GM18508 (cell line): ENCODE measurements at regions not wholly inside any gene's neighbourhood (a gene's known extent, or its start where the extent isn't known, plus 50 kb on each side); places are given as distances from the start of the nearest gene placed in this dataset.

Experiments
- ATAC-seq: cut with Tn5 transposase; IDR thresholded peaks from one replicate; pipeline ENCODE4 v1.9.1; 2021; ENCODE audit warnings: moderate number of reproducible peaks; ENCODE audit not compliant: insufficient read depth, unreplicated experiment

GRCh38 chr5:12825163-12825562 is 920.9 kb upstream of the CTNND2 start:
- no peak for ATAC-seq

- no peak for ATAC-seq
Observed at GRCh38 chr5:12805165-12805698, 901.0 kb upstream of the CTNND2 start.

GRCh38 chr5:12799165-12799564 is 894.9 kb upstream of the CTNND2 start:
- ATAC-seq = no peak

DNA sequence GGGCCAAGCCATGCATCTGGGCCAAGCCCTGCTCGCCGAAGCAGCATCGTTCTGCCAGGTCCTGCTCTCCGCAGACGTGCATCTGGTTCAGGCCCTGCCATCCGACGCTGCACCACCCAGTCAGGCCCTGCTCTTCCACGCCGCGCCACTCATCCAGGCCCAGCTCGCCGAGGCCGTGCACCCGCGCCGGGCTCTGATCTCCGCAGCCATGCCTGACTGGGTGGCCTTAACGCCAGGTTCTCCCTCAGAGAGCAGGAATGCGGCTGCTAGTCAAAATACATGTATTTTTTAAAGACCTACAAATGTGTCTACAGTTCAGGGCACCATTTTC is 891.1 kb upstream of the CTNND2 start:
- ATAC-seq = no peak

DNA sequence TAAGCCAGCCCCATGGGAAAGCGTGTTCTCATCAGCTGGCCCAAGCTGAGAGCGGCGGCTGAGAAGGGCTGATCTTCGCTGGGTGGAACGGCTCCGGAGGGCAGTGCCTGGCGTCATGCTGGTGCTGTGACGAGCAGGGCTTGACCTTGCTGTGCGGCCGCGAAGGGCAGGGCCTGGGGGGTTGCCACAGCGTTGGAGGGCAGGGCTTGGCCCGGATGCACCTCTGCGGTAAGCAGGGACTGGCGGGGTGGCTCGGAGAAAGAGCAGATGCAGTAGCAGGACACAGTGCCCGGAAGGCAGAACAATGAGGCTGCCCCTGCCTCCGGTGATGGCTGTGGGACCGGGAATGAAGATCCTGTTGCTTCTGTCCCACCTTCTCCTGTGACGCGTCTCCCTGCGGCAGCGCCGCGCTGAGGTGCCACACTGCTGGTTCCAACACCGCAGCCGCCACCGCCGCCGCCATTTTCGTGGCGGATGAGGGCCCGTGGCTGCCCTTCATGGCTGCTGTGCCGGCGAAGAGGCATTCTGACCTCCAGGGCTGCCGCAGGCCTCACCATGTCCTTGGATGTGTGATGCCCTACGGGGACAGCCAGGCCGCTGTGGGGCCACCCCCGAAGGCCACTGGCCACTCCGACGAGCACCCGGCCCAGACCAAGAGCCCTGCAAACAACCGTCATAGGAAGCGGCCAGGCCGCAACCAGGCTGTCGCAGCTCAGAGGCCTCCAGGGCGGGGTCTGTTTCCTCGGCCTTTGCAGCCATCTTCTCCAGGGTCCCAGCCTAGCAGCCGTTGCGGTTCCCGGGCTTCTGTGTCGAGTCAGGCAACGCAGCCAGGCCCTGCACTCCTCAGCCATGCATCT is 890.5 kb upstream of the CTNND2 start:
- ATAC-seq = no peak

DNA sequence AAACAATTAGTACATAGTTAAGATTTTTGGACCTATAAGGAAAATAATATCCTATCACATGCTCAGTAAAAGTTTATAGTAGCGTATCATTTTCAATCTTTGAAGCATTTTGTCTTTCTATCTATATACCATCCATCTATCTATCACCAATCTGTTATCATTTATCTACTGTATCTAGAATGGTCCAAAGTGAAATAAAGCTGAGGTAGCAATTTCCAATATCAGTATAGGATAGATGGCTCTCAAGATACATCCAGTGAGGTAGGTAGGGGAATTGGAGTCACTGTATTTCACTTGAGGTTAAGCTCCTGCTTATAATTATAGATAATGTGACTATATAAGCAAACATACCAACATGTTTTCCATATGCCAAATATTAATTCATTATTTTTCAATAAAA is 889.1 kb upstream of the CTNND2 start:
- no peak for ATAC-seq

DNA sequence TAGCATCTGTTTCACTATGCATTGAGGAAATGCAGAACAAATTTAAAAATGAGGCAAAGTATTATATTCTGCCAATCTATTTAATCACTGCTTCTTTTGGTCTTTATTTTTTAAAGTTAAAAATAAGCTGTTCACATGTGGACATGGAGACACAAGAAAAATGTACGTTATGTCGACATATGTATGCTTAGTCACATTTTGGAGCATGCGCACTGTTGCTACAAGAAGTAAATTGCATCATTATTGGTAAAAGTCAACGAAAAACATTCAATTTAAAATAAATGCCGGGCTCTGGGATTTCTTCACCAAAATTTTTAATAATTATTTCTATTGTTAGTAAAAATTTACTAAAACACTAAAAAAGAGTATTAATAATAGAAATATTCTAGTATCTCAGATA is 876.3 kb upstream of the CTNND2 start:
- no peak for ATAC-seq

- ATAC-seq = no peak
Observed at GRCh38 chr5:12777342-12777741, 873.1 kb upstream of the CTNND2 start.

GRCh38 chr5:12772276-12772675 is 868.0 kb upstream of the CTNND2 start:
- ATAC-seq = no peak

GRCh38 chr5:12759377-12759776 is 855.1 kb upstream of the CTNND2 start:
- ATAC-seq = no peak

DNA sequence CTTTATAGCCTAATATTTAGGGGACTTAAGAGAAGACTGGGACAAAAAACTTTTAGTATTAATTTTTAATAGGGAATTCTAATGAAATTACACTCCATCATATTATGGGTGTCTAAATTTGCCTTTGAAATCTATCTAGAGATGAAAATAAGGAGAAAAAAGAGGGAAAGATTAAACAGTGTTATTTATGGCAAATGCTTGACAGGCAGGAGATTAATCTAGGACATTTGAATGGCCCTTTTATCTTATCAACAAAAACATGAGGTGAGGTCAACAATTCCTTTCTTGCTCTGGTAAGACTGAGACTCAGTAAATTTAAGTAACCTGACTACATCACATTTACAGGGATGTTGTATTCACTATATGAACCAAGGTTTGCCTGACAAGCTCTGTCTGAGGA is 852.8 kb upstream of the CTNND2 start:
- no peak for ATAC-seq

DNA sequence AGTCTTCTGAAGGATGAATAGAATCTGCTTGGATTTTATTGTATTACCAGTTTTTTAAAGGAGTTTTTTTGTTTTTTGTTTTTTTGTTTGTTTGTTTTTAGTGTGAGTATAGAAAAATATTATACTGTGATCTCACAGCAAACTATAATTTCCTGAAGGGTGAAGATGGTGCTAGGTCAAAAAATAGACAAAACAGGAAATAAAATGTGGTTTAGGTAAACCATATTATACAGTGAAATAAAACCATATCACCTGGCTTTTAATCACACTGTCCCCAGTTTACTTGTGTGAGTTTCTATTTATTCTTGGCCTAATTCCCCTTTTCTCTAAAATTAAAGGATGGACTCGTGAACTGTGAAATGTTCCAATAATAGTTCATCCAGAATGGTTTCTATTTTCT is 841.3 kb upstream of the CTNND2 start:
- no peak for ATAC-seq

GRCh38 chr5:12743582-12743981 is 839.3 kb upstream of the CTNND2 start:
- no peak for ATAC-seq

GRCh38 chr5:12730354-12730753 is 826.1 kb upstream of the CTNND2 start:
- no peak for ATAC-seq

DNA sequence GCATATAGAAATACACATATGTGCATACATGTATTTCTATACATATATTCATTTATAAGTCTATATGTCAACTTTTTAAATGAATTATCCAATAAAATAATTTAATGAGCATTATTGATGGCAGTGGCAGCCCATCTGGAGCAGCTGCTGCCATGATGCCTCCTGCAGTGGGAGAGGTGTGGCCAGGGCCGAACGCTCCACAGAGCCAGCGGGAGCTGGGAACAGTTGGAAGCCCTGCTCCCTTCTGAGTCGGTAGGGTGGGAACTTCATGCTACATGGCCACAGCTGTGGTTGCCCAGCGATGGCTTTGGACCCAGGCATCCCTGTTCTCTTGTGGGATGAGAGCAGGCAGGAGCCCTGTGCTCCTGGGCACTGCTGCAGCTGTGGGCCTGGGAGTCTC is 812.4 kb upstream of the CTNND2 start:
- no peak for ATAC-seq

DNA sequence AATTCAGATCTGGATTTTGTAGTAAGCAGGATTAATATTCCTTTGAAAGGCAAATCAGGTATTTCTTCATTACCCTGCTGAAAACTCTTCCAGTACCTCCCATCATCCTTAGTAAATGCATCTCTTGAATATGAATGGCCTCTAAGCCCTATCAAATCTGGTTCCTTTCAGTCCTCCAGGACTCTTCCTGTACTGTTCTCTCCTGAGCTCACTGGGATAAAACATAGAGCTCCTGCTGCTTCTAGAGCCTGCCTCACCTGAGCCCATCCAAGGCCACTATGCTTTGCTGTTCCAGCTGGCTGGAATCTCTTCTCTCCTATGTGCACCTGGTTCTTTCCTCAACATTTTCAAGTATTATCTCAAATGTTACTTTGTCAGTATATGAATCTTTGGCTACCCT is 803.3 kb upstream of the CTNND2 start:
- no peak for ATAC-seq

DNA sequence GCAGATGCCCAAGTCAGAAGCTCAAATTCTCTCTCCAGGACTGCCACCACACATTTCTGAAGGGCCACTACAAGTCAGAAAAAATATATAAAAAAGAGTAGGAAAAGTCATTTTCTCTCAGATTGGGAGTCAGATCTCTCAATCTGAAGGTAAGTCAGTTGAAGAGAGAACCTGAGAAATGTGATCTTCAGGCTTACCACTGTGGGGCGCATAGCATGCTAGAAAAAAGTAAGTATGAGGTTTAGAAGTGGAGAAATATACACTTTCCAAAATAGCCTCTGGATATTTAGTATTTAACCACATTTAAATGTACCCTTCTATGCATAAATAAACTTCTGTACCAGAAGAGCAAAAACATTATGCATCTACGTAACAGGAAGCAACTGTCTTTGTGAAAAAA is 800.7 kb upstream of the CTNND2 start:
- ATAC-seq = no peak

- ATAC-seq = no peak
Observed at GRCh38 chr5:12703254-12703653, 799.0 kb upstream of the CTNND2 start.

DNA sequence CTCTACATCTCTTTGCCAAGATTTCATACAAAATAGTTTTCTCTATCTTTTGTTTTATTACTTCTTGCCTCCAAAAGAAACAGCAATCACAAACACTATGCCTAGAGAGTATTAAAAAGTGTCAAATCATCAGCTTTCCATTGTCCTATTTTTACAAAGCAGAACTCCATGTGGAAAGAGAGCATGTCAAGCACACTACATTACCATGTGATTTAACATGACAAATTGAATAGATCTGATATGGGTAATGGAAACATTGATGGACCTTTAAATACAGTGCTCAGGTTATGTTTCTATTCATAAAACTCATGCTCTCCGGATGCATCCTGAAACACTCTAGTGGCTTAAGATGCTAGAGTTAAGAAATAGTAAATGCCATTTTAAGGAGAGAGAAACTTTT is 791.4 kb upstream of the CTNND2 start:
- no peak for ATAC-seq

DNA sequence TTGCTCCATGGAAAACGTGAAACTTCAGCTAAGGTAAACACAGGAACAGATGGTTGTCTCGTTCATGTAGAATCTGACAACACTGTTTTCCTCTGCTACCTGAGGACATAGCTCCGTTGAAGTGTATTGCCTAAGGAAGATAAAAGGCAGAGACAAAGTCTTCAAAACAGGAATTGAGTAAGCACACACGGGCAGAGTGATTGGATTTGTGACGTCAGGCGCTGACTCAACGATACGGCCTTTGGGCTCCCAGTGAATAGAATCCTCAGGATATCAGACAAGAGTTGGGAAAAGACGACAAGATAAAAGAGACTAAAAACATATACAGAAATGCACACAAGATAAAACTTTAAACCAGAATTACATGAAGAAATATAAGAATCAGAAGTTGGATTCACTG is 787.1 kb upstream of the CTNND2 start:
- ATAC-seq = no peak

DNA sequence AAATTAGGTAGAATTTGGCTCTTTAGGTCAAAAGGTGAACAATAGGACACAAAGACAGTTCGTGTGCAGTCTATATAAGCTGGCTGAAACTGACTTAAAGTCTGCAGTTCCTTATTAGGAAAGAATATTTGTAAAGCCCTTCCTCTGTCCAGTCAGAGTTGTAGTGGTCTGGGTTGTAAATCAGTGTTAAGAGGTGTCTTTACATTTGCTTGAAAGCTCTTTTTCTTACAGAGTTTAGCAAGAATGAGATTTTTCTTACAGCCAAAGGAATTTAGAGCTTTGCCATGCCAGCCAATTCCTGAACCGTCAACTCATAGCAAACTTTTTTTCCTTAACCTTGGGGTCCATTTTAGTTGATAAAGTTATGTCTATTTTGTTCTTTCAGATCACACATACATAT is 786.1 kb upstream of the CTNND2 start:
- no peak for ATAC-seq

DNA sequence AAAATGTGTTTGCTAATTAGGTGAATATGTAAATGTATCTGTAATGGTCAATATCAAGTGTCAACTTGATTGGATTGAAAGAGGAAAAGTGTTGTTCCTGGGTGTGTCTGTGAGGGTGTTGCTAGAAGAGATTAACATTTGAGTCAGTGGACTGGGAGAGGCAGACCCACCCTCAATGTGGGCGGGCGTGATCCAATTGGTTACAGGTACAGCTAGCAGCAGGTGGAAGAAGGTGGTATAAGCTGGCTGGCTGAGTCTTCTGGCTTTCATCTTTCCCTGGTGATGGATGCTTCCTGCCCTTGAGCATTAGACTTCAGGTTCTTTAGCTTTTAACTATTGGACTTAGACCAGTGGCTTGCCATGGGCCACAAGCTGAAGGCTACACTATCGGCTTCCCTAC is 779.0 kb upstream of the CTNND2 start:
- ATAC-seq = no peak
